Fibroblast of mammary gland (primary cell): ENCODE measurements at regions not wholly inside any gene's neighbourhood (a gene's known extent, or its start where the extent isn't known, plus 50 kb on each side); places are given as distances from the start of the nearest gene placed in this dataset.

ENCODE experiments used
- DNase-seq: peaks from one replicate; pipeline ENCODE4 v3.0.0-alpha.2; 2010; ENCODE audit warnings: low read depth
- H3K4me3 ChIP-seq: 2 replicates; pipeline ENCODE4 v1.5.1; 2011; ENCODE audit warnings: low read depth, mild to moderate bottlenecking, low read length, moderate library complexity; ENCODE audit not compliant: control insufficient read depth
- TF ChIP-seq, protein P1 (sequence below): conservative IDR thresholded peaks from 2 replicates; pipeline ENCODE4 v1.5.1; 2011; ENCODE audit warnings: low read depth, low read length, inconsistent platforms; ENCODE audit not compliant: control insufficient read depth, insufficient read depth

GRCh38 chr10:130439766-130440165 is 303.6 kb downstream of the GLRX3 start:
- TF ChIP-seq, protein P1, sequence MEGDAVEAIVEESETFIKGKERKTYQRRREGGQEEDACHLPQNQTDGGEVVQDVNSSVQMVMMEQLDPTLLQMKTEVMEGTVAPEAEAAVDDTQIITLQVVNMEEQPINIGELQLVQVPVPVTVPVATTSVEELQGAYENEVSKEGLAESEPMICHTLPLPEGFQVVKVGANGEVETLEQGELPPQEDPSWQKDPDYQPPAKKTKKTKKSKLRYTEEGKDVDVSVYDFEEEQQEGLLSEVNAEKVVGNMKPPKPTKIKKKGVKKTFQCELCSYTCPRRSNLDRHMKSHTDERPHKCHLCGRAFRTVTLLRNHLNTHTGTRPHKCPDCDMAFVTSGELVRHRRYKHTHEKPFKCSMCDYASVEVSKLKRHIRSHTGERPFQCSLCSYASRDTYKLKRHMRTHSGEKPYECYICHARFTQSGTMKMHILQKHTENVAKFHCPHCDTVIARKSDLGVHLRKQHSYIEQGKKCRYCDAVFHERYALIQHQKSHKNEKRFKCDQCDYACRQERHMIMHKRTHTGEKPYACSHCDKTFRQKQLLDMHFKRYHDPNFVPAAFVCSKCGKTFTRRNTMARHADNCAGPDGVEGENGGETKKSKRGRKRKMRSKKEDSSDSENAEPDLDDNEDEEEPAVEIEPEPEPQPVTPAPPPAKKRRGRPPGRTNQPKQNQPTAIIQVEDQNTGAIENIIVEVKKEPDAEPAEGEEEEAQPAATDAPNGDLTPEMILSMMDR = no peak
- no peak overlapping the region for H3K4me3 ChIP-seq
- no peak for DNase-seq

- H3K4me3 ChIP-seq = no peak overlapping the region
- TF ChIP-seq, protein P1 = no peak
- no peak for DNase-seq
Measured at GRCh38 chr10:130440494-130440893, 304.3 kb downstream of the GLRX3 start.

- H3K4me3 ChIP-seq = no peak overlapping the region
- no peak for DNase-seq
- TF ChIP-seq, protein P1 = no peak
Measured at GRCh38 chr10:130440971-130441370, 304.8 kb downstream of the GLRX3 start.

DNA sequence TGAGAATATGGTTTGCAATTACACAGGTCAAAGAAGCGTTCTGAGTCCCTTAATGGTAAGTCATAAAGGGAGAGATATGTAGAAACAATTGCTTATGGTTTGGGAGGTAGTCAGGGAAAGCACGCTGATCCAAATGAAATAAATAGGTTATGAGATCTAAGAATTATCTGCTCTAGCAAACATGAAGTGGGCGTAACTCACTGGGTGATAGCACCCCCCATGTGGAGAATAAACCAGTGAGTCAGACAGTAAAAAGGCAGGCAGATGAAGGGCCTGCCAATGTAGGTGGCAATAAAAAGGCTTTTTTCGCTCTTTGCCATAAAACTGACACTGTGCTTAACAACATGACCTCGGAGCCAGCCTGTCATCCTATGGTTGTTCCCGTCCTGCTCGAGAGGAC is 306.9 kb downstream of the GLRX3 start:
- no peak overlapping the region for H3K4me3 ChIP-seq
- no peak for DNase-seq
- TF ChIP-seq, protein P1 = no peak

- no peak overlapping the region for H3K4me3 ChIP-seq
- TF ChIP-seq, protein P1 = no peak
- no peak for DNase-seq
Measured at GRCh38 chr10:130453036-130453720, 317.0 kb downstream of the GLRX3 start.

DNA sequence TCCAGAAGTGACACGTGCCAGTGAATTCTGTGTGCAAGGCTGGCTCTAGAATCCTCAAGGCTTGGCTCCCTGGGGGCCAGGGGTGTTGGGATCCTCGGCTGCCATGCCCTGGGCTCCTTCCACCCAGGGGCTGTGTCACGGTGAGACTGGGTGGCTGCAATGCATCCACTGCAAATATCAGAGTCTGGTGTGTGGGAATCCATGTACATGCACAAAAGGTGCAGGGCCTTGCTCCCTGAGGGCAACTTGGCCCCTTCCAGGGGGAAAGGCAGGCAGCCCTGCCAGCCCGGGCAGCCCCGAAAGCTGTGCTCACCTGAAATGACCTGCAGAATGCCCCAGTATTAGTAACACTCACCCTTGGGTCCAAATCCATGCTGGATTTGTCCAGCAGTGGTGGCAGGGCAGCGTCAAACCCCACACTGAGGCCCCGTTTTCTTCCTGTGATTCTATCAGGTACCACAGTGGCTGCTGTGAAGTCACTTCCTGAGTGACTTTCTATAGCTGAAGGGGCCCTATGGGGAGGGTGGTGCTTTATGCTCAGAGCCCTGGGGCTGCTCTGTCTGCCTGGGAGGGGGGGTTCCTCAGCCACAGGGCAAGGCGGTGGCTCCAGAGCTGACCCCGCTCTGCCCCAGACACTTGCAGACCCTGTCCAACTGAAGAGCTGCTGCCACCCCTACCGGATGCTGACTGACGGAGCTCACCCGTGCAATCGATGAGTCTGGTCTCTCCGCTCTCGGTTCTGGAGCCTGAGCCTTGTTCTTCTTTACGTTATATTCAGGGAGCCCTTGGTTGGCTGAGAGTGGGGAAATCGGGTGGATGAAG is 317.7 kb downstream of the GLRX3 start:
- TF ChIP-seq, protein P1 = no peak
- no peak overlapping the region for H3K4me3 ChIP-seq
- DNase-seq = no peak
